Thoracic aorta (tissue), 2 donors: ENCODE measurements at regions not wholly inside any gene's neighbourhood (a gene's known extent, or its start where the extent isn't known, plus 50 kb on each side); places are given as distances from the start of the nearest gene placed in this dataset.

Source experiments
- ATAC-seq: fragments of 150-250 bp; one replicate; pipeline ENCODE4 v1.8.0; 2017; ENCODE audit warnings: low read depth; ENCODE audit not compliant: insufficient number of reproducible peaks, low FRiP score
- DNase-seq: peaks from one replicate; pipeline ENCODE4 v3.0.0-alpha.2; 2020; ENCODE audit warnings: low spot score
- H3K27ac ChIP-seq, 2 donors: fragments of 200-600 bp; sonication (generic); 1 replicate in 1 of 2; 2 replicates in 1 of 2; pipeline ENCODE4 v1.5.1; 2016; ENCODE audit warnings: mild to moderate bottlenecking in 2 of 2, moderate library complexity in 2 of 2
- H3K27me3 ChIP-seq: fragments of 200-600 bp; sonication (generic); replicated peaks from 2 replicates; pipeline ENCODE4 v1.6.0; 2016; ENCODE audit warnings: mild to moderate bottlenecking; ENCODE audit not compliant: insufficient read depth
- H3K36me3 ChIP-seq: fragments of 200-600 bp; sonication (generic); one replicate; pipeline ENCODE4 v1.5.1; 2016
- H3K4me1 ChIP-seq, 2 donors: fragments of 200-600 bp; sonication (generic); 1 replicate in 1 of 2; 2 replicates in 1 of 2; pipeline versions ENCODE4 v1.5.1 to v1.6.0; 2016; ENCODE audit warnings: low read depth in 2 of 2, mild to moderate bottlenecking in 1 of 2; ENCODE audit not compliant: control insufficient read depth in 1 of 2
- H3K4me3 ChIP-seq: fragments of 200-600 bp; sonication (generic); 2 replicates; pipeline ENCODE4 v1.5.1; 2016; ENCODE audit warnings: mild to moderate bottlenecking
- H3K9me3 ChIP-seq: fragments of 200-600 bp; sonication (generic); 2 replicates; pipeline ENCODE4 v1.5.1; 2016
- CTCF ChIP-seq: fragments of 200-600 bp; sonication (generic); IDR thresholded peaks from one replicate; pipeline ENCODE4 v1.5.1; 2019; ENCODE audit warnings: antibody characterized with exemption

GRCh38 chr13:34772206-34772605 lies 169.9 kb upstream of the NBEA start:
- Histone ChIP-seq H3K27me3 (no peaks in the 10 kb centered on the region), H3K4me1 (no peaks in the 10 kb centered on the region), H3K27ac (no peak overlapping the region), H3K9me3 (no peaks in the 10 kb centered on the region), H3K4me3 (no peak overlapping the region), H3K36me3 (no peaks in the 10 kb centered on the region)
- ATAC-seq (no peak), DNase-seq (no peak)
- TF ChIP-seq CTCF = no peak

GRCh38 chr13:34772881-34773280 lies 169.2 kb upstream of the NBEA start:
- ATAC-seq (no peak), DNase-seq (no peak)
- Histone ChIP-seq H3K36me3 (no peaks in the 10 kb centered on the region), H3K4me3 (no peak overlapping the region), H3K4me1 (no peaks in the 10 kb centered on the region), H3K27me3 (no peaks in the 10 kb centered on the region), H3K27ac (no peak overlapping the region), H3K9me3 (no peaks in the 10 kb centered on the region)
- TF ChIP-seq CTCF = no peak

- DNase-seq (no peak), ATAC-seq (no peak)
- TF ChIP-seq CTCF = no peak
- Histone ChIP-seq H3K27me3 (no peaks in the 10 kb centered on the region), H3K36me3 (no peaks in the 10 kb centered on the region), H3K27ac (no peak overlapping the region), H3K4me1 (no peaks in the 10 kb centered on the region), H3K9me3 (no peaks in the 10 kb centered on the region), H3K4me3 (no peak overlapping the region)
Observed at GRCh38 chr13:34776390-34776981, 165.6 kb upstream of the NBEA start.

GRCh38 chr13:34777089-34777913 lies 164.8 kb upstream of the NBEA start:
- Histone ChIP-seq H3K27me3 (no peaks in the 10 kb centered on the region), H3K4me1 (no peaks in the 10 kb centered on the region), H3K36me3 (no peaks in the 10 kb centered on the region), H3K4me3 (no peak overlapping the region), H3K9me3 (no peaks in the 10 kb centered on the region), H3K27ac (no peak overlapping the region)
- ATAC-seq (no peak), DNase-seq (no peak)
- TF ChIP-seq CTCF = no peak

GRCh38 chr13:34777914-34778303 lies 164.2 kb upstream of the NBEA start:
- Histone ChIP-seq H3K4me3 (no peak overlapping the region), H3K4me1 (no peaks in the 10 kb centered on the region), H3K27ac (no peak overlapping the region), H3K27me3 (no peaks in the 10 kb centered on the region), H3K9me3 (no peaks in the 10 kb centered on the region), H3K36me3 (no peaks in the 10 kb centered on the region)
- no peak for ATAC-seq
- no peak for DNase-seq
- no peak for TF ChIP-seq CTCF
